22Rv1 (cell line): ENCODE measurements at regions not wholly inside any gene's neighbourhood (a gene's known extent, or its start where the extent isn't known, plus 50 kb on each side); places are given as distances from the start of the nearest gene placed in this dataset.

Experiments used
- ZFX ChIP-seq: fragments of 450-650 bp; IDR thresholded peaks from 2 replicates; pipeline ENCODE4 v1.6.1; 2017; ENCODE audit warnings: antibody characterized with exemption, borderline replicate concordance
- TF ChIP-seq, protein P1 (sequence below): fragments of 450-650 bp; IDR thresholded peaks from 2 replicates; pipeline ENCODE4 v1.5.1; 2017; ENCODE audit warnings: mild to moderate bottlenecking

DNA sequence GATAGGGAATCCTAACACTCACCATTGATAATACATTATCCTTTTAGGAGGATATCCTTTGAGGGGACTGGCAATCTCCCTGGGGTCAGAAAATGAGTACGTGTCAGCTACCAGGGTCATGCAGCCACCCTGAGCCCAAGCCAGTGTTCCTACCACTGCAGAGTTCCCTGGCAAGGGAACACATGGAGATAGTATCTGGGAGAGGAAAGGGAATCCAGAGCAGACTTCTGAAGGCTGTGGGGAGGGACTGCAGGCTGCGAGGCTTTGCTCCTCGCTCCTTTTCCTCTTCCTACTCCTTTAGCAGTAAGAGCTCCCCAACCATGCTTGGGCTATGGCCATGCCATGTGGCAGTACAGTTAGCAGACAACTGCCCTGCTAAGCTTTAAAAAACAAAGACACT lies 62.9 kb upstream of the TJP1 start:
- TF ChIP-seq, protein P1, sequence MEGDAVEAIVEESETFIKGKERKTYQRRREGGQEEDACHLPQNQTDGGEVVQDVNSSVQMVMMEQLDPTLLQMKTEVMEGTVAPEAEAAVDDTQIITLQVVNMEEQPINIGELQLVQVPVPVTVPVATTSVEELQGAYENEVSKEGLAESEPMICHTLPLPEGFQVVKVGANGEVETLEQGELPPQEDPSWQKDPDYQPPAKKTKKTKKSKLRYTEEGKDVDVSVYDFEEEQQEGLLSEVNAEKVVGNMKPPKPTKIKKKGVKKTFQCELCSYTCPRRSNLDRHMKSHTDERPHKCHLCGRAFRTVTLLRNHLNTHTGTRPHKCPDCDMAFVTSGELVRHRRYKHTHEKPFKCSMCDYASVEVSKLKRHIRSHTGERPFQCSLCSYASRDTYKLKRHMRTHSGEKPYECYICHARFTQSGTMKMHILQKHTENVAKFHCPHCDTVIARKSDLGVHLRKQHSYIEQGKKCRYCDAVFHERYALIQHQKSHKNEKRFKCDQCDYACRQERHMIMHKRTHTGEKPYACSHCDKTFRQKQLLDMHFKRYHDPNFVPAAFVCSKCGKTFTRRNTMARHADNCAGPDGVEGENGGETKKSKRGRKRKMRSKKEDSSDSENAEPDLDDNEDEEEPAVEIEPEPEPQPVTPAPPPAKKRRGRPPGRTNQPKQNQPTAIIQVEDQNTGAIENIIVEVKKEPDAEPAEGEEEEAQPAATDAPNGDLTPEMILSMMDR: no peak
- TF ChIP-seq ZFX: no peak
